Astrocyte of the cerebellum (primary cell): ENCODE measurements at regions not wholly inside any gene's neighbourhood (a gene's known extent, or its start where the extent isn't known, plus 50 kb on each side); places are given as distances from the start of the nearest gene placed in this dataset.

ENCODE experiments used
- DNase-seq: peaks from one replicate; pipeline ENCODE4 v3.0.0-alpha.2; 2011; ENCODE audit warnings: low read depth
- H3K4me3 ChIP-seq: 2 replicates; pipeline ENCODE4 v1.5.1; 2011; ENCODE audit warnings: mild to moderate bottlenecking, low read depth, low read length, moderate library complexity
- CTCF ChIP-seq: IDR thresholded peaks from 2 replicates; pipeline ENCODE4 v1.5.1; 2012; ENCODE audit warnings: low read length, low read depth, moderate library complexity, mild to moderate bottlenecking; ENCODE audit errors: missing control alignments
- in situ Hi-C: cut with HindIII; loops from 2 replicates; pipeline ENCODE4 v1.10.0; 2017; ENCODE audit warnings: low sequenced_read_pairs

GRCh38 chr10:128537834-128538330, 411.7 kb upstream of the MKI67 start:
- no peak for TF ChIP-seq CTCF
- H3K4me3 ChIP-seq = no peak overlapping the region
- in situ Hi-C loops = loop anchor here (5.0 kb wide), 1 partner anchor 86 kb away; no protein-coding TSS in a partner anchor
- DNase-seq = no peak

GRCh38 chr10:128538671-128539070, 412.4 kb upstream of the MKI67 start:
- H3K4me3 ChIP-seq = no peak overlapping the region
- in situ Hi-C loops = loop anchor here (5.0 kb wide), 1 partner anchor 86 kb away; no protein-coding TSS in a partner anchor
- TF ChIP-seq CTCF = no peak
- no peak for DNase-seq

- no peak for DNase-seq
- TF ChIP-seq CTCF = no peak
- in situ Hi-C loops = loop anchor here (5.0 kb wide), 1 partner anchor 87 kb away; no protein-coding TSS in a partner anchor
- H3K4me3 ChIP-seq = no peak overlapping the region
Observed at GRCh38 chr10:128539510-128540127, 413.4 kb upstream of the MKI67 start.

DNA sequence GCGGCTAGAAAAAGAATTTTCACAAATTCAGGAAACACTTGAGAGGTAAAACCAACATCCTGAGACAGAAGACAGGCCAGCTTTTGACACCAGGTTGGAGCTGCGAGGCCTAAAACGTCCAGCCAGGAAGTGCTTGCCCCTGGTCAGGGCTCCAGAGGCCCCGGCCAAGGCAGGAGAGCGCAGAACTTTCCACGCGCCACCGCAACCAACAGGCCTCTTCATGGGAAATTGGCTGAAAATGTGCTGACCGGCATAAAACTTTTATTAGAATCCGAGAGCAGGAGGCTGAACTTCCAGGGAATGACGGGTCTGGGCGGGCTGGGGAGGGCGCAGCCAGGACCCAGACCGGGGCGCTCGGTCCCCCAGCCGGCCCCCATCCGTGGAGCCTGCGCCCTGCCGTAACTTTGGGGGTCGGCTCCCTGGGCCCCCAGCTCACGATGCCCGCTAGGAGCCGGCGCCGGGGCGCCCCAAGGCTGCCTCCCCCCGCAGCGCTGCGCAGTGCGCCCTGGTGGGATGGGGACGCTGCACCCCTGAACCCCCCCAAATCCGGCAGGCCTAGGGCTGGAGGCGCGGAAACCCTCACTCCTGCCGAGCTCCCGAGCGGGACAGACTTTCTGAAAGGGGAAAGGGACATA, 414.0 kb upstream of the MKI67 start:
- in situ Hi-C loops = no loop called here
- TF ChIP-seq CTCF = no peak

DNA sequence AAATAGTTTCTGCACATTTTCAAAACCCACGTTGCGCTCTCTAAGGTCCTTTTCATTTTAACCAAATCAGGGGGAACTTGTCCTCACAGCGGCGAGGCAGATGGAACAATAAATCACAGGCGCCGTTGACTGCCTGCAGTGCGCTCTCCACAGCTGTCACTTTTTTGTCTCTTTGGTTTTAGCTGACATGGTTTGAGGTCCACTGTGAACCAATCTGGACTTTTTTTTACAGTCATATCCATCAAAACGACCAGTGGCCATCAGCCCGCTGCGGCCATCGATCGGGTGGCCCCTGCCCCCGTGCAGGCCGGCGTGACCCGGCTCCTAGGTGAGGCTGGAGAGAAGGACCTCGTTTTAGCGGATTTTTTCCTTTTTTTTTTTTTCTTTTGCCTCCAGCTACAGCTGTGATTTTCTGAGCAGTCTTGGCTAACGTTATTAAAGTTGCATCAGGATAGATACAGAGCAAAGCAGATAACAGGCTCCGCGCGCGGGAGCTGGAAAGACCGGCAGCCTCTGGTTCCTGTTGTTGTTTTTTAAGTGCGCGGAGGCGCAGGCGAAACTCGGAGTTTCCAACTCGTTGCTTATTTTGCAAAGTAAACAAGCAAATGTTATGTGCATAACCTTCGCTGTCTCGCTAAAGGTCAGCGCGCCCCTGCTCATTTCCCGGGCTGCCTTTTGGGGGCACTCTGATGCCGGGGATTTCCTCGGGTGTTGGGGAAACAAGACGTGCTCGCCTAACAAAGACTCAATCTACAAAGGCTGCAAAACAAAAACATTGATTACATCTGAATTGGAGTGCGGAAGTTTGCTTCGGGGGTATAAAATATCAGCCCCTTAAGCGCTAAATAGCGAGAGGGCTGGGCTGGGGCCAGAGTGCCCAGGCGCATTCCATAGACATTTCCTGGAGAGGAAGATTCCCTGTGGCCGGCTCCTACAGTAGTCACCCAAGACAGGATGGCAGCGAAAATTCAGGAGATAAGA, 414.8 kb upstream of the MKI67 start:
- in situ Hi-C loops = no loop called here
- no peak overlapping the region for H3K4me3 ChIP-seq
- TF ChIP-seq CTCF = peak; percentile 24
- DNase-seq = no peak

More for the DNA sequence above, 414.0 kb upstream of the MKI67 start:
- no peak overlapping the region for H3K4me3 ChIP-seq
- no peak for DNase-seq

- no peak overlapping the region for H3K4me3 ChIP-seq
- TF ChIP-seq CTCF = no peak
- in situ Hi-C loops = no loop called here
- no peak for DNase-seq
Observed at GRCh38 chr10:128541926-128542475, 415.8 kb upstream of the MKI67 start.
